ENCODE measurements at regions not wholly inside any gene's neighbourhood (a gene's known extent, or its start where the extent isn't known, plus 50 kb on each side); places are given as distances from the start of the nearest gene placed in this dataset.

DNA sequence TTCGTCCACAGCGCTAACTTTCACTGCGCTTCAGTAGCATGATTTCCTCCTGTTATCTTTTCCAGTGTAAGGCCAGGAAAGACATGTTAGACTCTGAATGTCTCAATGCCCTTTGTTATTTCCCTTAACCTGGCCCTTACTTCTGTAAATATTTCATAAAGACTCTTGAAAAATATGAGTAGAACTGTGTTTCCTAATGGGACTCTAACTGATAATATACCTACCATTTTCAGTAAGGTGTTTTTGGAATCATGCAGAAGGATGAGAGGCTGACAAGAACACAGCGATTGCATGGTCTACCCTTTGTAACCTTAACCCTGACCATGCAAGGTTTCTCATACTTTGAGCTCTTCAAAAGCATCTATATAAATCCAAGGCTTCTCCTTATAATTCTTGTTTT, 550.1 kb downstream of the SLITRK6 start:
- 44% methylated on average over 4 of the region's 4 CpGs for WGBS (ENCODE audit: insufficient coverage, insufficient replicate concordance, low lambda C conversion rate, missing lambda C conversion rate)
- no peaks in the 10 kb centered on the region for H3K79me2 ChIP-seq (ENCODE audit: control insufficient read depth, insufficient read depth, low read length)
- H2AFZ ChIP-seq (ENCODE audit: control insufficient read depth, low read depth, low read length): no peak overlapping the region
- H3K27ac ChIP-seq (ENCODE audit: control insufficient read depth, insufficient read depth): no peak overlapping the region
- TF ChIP-seq FOXM1 (IDR thresholded peaks at IDR 0.05; ENCODE audit: low read depth, low read length): no peak
- TF ChIP-seq EZH2 (IDR thresholded peaks at IDR 0.05; ENCODE audit: borderline replicate concordance, control insufficient read depth, low read depth, low read length): no peak
- no peak for TF ChIP-seq ESRRA (IDR thresholded peaks at IDR 0.05; ENCODE audit: low read length)
- TF ChIP-seq, protein P1, sequence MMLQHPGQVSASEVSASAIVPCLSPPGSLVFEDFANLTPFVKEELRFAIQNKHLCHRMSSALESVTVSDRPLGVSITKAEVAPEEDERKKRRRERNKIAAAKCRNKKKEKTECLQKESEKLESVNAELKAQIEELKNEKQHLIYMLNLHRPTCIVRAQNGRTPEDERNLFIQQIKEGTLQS (IDR thresholded peaks at IDR 0.05; ENCODE audit: borderline replicate concordance, extremely low read depth, low read depth, low read length): no peak
- TF ChIP-seq, protein P2, sequence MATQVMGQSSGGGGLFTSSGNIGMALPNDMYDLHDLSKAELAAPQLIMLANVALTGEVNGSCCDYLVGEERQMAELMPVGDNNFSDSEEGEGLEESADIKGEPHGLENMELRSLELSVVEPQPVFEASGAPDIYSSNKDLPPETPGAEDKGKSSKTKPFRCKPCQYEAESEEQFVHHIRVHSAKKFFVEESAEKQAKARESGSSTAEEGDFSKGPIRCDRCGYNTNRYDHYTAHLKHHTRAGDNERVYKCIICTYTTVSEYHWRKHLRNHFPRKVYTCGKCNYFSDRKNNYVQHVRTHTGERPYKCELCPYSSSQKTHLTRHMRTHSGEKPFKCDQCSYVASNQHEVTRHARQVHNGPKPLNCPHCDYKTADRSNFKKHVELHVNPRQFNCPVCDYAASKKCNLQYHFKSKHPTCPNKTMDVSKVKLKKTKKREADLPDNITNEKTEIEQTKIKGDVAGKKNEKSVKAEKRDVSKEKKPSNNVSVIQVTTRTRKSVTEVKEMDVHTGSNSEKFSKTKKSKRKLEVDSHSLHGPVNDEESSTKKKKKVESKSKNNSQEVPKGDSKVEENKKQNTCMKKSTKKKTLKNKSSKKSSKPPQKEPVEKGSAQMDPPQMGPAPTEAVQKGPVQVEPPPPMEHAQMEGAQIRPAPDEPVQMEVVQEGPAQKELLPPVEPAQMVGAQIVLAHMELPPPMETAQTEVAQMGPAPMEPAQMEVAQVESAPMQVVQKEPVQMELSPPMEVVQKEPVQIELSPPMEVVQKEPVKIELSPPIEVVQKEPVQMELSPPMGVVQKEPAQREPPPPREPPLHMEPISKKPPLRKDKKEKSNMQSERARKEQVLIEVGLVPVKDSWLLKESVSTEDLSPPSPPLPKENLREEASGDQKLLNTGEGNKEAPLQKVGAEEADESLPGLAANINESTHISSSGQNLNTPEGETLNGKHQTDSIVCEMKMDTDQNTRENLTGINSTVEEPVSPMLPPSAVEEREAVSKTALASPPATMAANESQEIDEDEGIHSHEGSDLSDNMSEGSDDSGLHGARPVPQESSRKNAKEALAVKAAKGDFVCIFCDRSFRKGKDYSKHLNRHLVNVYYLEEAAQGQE (IDR thresholded peaks at IDR 0.05; ENCODE audit: low read depth, low read length): no peak
- TF ChIP-seq MTA3 (IDR thresholded peaks at IDR 0.05; ENCODE audit: borderline replicate concordance, low read length): no peak
- no peak for TF ChIP-seq IKZF2 (IDR thresholded peaks at IDR 0.05)
- TF ChIP-seq, protein P3, sequence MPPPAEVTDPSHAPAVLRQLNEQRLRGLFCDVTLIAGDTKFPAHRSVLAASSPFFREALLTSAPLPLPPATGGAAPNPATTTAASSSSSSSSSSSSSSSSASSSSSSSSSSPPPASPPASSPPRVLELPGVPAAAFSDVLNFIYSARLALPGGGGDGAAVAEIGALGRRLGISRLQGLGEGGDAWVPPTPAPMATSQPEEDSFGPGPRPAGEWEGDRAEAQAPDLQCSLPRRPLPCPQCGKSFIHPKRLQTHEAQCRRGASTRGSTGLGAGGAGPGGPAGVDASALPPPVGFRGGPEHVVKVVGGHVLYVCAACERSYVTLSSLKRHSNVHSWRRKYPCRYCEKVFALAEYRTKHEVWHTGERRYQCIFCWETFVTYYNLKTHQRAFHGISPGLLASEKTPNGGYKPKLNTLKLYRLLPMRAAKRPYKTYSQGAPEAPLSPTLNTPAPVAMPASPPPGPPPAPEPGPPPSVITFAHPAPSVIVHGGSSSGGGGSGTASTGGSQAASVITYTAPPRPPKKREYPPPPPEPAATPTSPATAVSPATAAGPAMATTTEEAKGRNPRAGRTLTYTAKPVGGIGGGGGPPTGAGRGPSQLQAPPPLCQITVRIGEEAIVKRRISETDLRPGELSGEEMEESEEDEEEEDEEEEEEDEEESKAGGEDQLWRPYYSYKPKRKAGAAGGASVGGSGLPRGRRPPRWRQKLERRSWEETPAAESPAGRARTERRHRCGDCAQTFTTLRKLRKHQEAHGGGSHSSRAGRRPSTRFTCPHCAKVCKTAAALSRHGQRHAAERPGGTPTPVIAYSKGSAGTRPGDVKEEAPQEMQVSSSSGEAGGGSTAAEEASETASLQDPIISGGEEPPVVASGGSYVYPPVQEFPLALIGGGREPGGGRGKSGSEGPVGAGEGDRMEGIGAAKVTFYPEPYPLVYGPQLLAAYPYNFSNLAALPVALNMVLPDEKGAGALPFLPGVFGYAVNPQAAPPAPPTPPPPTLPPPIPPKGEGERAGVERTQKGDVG (CRISPR knock-in tag; IDR thresholded peaks at IDR 0.05): no peak
- TF ChIP-seq, protein P4, sequence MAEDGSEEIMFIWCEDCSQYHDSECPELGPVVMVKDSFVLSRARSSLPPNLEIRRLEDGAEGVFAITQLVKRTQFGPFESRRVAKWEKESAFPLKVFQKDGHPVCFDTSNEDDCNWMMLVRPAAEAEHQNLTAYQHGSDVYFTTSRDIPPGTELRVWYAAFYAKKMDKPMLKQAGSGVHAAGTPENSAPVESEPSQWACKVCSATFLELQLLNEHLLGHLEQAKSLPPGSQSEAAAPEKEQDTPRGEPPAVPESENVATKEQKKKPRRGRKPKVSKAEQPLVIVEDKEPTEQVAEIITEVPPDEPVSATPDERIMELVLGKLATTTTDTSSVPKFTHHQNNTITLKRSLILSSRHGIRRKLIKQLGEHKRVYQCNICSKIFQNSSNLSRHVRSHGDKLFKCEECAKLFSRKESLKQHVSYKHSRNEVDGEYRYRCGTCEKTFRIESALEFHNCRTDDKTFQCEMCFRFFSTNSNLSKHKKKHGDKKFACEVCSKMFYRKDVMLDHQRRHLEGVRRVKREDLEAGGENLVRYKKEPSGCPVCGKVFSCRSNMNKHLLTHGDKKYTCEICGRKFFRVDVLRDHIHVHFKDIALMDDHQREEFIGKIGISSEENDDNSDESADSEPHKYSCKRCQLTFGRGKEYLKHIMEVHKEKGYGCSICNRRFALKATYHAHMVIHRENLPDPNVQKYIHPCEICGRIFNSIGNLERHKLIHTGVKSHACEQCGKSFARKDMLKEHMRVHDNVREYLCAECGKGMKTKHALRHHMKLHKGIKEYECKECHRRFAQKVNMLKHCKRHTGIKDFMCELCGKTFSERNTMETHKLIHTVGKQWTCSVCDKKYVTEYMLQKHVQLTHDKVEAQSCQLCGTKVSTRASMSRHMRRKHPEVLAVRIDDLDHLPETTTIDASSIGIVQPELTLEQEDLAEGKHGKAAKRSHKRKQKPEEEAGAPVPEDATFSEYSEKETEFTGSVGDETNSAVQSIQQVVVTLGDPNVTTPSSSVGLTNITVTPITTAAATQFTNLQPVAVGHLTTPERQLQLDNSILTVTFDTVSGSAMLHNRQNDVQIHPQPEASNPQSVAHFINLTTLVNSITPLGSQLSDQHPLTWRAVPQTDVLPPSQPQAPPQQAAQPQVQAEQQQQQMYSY (CRISPR knock-in tag; IDR thresholded peaks at IDR 0.05): no peak
- no peak for TF ChIP-seq CEBPB (IDR thresholded peaks at IDR 0.05; ENCODE audit: borderline replicate concordance in 1 of 2, low read depth in 2 of 2, low read length in 2 of 2)
- no peak overlapping the region for H3K4me2 ChIP-seq (ENCODE audit: control insufficient read depth, insufficient read depth)
- H3K36me3 ChIP-seq (ENCODE audit: control insufficient read depth in 2 of 2, insufficient read depth in 2 of 2, low read length in 1 of 2): no peaks in the 10 kb centered on the region
- DNase-seq (ENCODE audit: low read depth, low spot score) (no peak), FAIRE-seq (no peak), ATAC-seq (no peak)
- no peaks in the 10 kb centered on the region for H3K27me3 ChIP-seq (replicated peaks in 1 of 2; ENCODE audit: control insufficient read depth in 2 of 2, insufficient read depth in 2 of 2, low read length in 1 of 2)
- BruUV-seq (replicated peaks): no TSS peak
- H4K20me1 ChIP-seq (ENCODE audit: control insufficient read depth, insufficient read depth): no peaks in the 10 kb centered on the region
- CTCF ChIA-PET: no interaction called here
- no peaks in the 10 kb centered on the region for H3K4me1 ChIP-seq (ENCODE audit: control insufficient read depth, insufficient read depth, low read length)
- H3K4me3 ChIP-seq: no peak overlapping the region
- RAD21 ChIA-PET (ENCODE audit: unreplicated experiment): no interaction called here
- POLR2A ChIA-PET: no interaction called here
- SMC1A ChIA-PET (ENCODE audit: uncharacterized antibody, unreplicated experiment): interaction anchor here (0.6 kb wide), 1 partner anchor 17 kb away, joined by 3 read pairs; no protein-coding TSS in a partner anchor
- no peak overlapping the region for H3K9ac ChIP-seq (ENCODE audit: control insufficient read depth, insufficient read depth, low read length)
- intact Hi-C loops (cut with micrococcal nuclease; ENCODE audit: unreplicated experiment) (no loop called here), in situ Hi-C loops (cut with MboI) (no loop called here)
- H3K9me3 ChIP-seq (replicated peaks; ENCODE audit: control insufficient read depth, insufficient read depth, low read length): no peaks in the 10 kb centered on the region
